Stomach (tissue), 4 donors: ENCODE measurements at regions not wholly inside any gene's neighbourhood (a gene's known extent, or its start where the extent isn't known, plus 50 kb on each side); places are given as distances from the start of the nearest gene placed in this dataset.

Experiments
- EP300 ChIP-seq: sonication (generic); formaldehyde crosslinking; IDR thresholded peaks from one replicate; pipeline ENCODE4 v1.6.1; 2017; ENCODE audit warnings: antibody characterized with exemption
- POLR2A ChIP-seq, 4 donors: fragments of 450-650 bp; IDR thresholded peaks; one replicate each; pipeline ENCODE4 v1.6.1; 2016; ENCODE audit warnings: antibody characterized with exemption in 4 of 4, control low read depth in 2 of 4, mild to moderate bottlenecking in 1 of 4, moderate library complexity in 1 of 4

DNA sequence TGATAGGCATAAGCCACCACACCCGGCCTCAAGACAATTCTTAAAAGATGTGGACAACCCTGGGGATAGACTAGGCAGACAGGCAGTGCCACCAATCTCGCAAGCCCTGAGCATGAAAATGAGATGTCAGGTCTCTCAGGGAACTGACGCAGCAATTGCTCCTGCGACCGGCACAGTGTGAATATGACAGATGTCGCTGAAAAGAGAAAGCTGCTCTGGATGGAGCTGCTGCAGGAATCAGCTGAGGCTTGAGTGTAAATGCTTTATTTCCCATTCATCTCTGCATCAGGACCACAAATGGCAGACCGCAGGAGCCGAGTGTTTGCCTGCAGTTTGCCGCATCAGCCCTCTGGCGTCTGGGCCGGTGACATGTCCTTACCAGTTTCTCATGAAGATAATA, 68.4 kb downstream of the TFAP2C start:
- TF ChIP-seq POLR2A (IDR thresholded peaks at IDR 0.05) (no peak), EP300 (no peak)
